ENCODE measurements at regions not wholly inside any gene's neighbourhood (a gene's known extent, or its start where the extent isn't known, plus 50 kb on each side); places are given as distances from the start of the nearest gene placed in this dataset.
"Not testable (repeated sequence)": the region's sequence is repeated elsewhere in the genome, so short reads cannot be mapped to it uniquely, and the experiment has no call there.

DNA sequence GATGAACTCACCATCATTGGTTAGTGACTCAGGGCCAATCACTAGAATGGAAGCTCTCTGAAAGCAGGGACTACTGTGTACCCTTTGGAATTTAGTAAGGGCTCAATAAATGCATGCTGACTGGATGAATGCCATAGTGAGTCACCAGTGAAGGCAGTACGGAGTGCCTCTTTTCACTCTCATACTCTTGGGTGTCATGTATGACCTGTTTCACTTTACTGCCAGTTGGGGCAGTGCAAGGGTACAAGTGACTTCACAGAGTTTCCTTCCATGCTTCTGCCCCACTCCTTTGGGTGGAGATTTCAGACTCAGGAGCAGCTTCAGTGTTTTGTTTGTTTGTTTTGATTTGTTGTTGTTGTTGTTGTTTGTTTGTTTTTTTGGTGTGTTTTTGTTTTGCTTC is 57.7 kb downstream of the SOX3 start:
- no peak for DNase-seq (ENCODE audit: low read depth in 3 of 3)

DNA sequence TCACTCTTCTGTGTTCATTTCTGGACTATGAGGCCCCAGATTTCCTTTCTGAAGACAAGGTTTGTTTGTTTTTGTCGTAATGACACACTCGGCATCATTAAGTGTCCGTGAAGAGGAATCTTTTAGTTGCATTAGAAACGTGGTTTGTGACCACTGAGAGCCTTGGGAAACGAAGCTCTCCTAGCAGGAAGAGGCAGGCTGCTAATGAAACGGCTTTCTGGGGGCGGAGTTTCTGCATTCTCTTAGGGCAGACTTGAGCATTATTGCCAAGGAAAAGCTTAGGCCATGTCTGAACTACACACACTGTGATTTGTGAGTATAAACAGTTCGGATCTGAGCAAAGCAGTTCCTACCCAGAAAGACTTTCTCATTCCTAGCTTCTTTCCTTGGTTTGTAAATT is 64.0 kb downstream of the SOX3 start:
- no peak for DNase-seq (ENCODE audit: low read depth in 3 of 3)

DNA sequence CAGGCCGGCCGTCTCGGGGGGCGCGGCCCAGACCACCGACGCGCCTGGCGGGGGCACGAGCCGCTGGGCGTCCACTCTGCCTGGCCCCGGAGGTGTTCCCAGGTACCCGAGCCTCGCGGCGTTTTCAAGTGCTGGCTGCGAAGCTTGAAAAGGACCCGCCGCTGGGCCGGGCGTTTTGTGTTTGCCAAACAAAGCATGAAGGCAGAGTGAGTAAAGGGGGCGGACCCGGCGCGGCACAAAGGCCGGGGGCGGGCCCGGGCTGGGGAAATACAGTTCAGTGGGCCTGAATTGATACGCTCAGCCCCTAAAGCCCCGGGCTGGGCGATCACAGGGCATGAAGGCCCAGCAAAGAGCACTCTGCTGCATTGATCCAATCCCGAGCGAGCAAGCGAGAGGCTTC is 65.4 kb downstream of the SOX3 start:
- DNase-seq (ENCODE audit: low read depth in 3 of 3) = no peak

DNA sequence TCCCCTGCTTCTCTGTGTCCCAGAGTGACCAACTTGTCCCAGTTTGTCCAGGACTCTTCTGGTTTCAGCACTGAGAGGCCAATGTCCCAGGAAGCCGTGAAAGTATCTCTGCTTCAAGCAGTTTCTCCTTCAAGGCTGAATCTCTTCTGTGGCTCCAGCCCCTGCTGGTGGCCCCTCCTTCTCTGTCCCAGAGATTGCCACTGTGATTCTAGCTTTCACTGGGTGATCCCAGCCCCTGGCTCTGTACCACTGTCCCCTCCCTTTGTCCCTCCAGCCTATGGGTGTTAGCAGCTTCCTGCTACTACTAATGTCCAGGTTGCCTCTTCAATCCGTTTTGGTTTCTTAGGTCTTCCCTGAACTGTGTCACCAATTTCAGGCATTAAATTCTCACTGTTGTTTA is 70.5 kb downstream of the SOX3 start:
- DNase-seq (ENCODE audit: low read depth in 3 of 3) = no peak

GRCh38 chrX:140433582-140433981 is 71.3 kb downstream of the SOX3 start:
- DNase-seq (ENCODE audit: low read depth in 3 of 3) = no peak

- no peak for DNase-seq (ENCODE audit: low read depth in 3 of 3)
Measured at GRCh38 chrX:140432346-140433175, 72.3 kb downstream of the SOX3 start.

- no peak for DNase-seq (ENCODE audit: low read depth in 3 of 3)
Measured at GRCh38 chrX:140431521-140431920, 73.3 kb downstream of the SOX3 start.

GRCh38 chrX:140425712-140426395 is 79.0 kb downstream of the SOX3 start:
- DNase-seq (ENCODE audit: low read depth in 3 of 3) = no peak

- DNase-seq (ENCODE audit: low read depth in 3 of 3) = no peak
Measured at GRCh38 chrX:140422501-140422900, 82.4 kb downstream of the SOX3 start.

DNA sequence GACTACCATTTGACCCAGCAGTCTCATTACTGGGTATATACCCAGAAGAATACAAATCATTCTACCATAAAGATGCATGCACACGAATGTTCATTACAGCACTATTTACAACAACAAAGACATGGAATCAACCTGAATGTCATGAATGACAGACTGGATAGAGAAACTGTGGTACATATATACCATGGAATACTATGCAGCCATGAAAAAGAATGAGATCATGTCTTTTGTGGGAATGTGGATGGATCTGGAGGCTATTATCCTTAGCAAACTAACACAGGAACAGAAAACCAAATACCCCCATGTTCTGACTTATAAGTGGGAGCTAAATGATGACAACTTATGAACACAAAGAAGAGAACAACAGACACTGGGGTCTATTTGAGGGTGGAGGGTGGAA is 102.7 kb downstream of the SOX3 start:
- DNase-seq (ENCODE audit: low read depth in 3 of 3) = not testable (repeated sequence)

- DNase-seq (ENCODE audit: low read depth in 3 of 3) = not testable (repeated sequence)
Measured at GRCh38 chrX:140396326-140396725, 108.5 kb downstream of the SOX3 start.

GRCh38 chrX:140393507-140393906 is 111.4 kb downstream of the SOX3 start:
- no peak for DNase-seq (ENCODE audit: low read depth in 3 of 3)

DNA sequence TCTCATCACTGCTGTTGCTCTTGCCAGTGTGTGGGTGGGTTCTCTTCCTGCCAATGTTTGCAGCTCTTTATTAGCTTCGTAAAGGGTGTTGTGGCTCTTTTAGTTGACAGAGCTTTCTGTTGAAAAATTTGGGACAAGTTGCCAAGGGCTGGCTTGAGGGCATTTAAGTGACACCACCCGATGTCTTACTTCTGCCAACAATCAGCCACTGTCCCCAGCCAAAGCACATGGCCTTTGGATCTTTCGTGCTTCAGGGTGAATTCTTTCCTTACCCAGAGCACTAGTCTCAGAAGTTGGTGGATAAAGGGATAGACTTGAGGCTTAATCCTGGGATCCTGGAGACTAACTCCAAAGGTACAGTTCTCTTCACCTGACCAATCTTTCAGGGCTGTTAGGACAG is 113.6 kb downstream of the SOX3 start:
- no peak for DNase-seq (ENCODE audit: low read depth in 3 of 3)

DNA sequence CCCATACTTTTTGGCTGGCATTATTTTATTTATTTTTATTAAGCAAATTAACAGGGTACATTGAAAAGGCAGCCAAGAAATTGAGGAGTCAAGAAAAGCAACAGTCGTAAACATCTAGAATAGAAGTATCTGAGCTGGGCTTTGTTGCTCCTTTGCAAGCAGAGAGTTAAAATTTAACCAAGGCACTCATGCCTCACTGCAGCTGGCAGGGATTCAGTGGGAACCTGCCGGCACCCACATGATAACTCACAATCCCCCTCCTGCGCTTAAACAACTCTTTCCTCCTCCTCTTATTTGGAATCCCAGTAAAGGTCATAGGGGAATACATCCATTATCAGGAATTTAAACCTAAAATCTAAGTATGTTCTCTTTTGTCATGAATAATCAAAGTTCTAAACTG is 115.5 kb downstream of the SOX3 start:
- no peak for DNase-seq (ENCODE audit: low read depth in 3 of 3)

DNA sequence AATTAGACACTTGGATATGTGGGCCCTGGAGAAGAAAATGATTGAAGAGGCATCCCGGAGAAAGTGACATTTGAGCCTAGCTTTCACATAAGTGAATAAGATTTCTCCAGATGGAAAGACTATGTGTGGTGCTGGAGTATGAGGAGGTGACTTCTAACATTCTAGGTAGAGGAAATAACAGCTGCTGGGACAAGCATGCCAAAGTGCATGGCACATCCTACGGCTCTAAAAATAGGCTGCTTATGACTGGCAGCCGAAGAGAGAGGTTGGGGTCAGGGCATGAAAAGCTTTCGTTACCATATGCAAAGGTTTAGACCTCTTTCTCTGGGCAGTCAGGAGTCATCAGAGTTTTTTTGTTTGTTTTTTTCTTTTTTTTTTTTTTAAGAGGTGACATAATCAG is 142.0 kb downstream of the SOX3 start:
- DNase-seq (ENCODE audit: low read depth in 3 of 3) = no peak

DNA sequence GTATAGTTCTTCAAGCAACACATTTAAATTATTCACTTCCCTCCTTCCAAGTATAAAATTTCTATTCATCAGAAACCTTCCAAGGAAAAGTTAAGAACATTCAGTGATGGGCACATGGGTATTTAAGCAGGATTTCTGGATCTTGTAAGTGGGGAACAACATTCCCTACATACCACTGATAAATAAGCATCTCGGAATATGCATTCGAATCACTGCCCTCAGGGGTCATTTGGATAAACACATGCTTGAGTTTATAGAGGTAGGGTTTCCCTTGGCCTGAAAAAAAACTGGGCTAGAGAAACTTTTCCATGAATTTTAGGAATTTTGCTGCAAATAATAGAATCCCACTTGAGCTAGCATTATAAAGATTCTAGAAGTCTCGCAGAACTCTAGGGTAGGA is 143.9 kb downstream of the SOX3 start:
- DNase-seq (ENCODE audit: low read depth in 3 of 3) = no peak

- DNase-seq (ENCODE audit: low read depth in 3 of 3) = no peak
Measured at GRCh38 chrX:140360284-140360683, 144.6 kb downstream of the SOX3 start.

DNA sequence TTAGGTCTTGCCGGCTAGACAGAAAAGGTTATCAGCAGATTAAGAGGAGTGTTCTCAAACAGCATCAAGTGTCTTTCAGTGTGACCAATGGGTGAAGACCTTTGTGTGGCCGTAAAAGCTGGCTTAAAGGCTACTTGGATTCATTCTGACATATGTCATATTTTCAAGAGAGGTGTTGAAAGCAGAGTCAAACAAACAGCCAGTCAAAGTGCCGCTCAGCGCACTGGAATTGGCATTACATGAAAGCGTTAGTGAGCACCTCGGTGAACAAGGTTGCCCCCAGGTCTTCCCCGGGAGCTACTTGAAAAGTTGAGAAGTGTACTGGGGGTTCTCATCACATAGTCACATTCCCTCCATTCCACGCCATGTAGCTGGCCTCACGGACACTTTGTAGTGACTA is 148.9 kb downstream of the SOX3 start:
- DNase-seq (ENCODE audit: low read depth in 3 of 3) = no peak

DNA sequence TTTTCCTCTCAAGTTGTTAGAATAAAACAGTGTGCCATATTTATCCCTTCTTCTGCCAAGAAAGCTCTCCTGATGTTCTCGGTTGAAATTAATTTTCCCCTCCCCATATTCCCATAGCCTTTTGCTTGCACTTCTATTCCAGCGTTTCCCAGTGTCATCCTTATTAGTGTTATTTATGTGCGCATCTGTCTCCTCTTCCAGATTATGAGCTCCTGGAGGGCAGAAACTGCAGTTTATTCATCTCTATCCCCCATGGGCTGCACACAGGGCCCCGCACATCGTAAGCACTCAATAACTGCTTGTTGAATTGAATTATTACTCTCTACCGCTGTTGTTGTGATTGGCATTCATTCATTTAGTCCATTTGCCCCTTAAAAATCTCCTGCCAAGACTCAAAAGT is 149.4 kb downstream of the SOX3 start:
- DNase-seq (ENCODE audit: low read depth in 3 of 3) = no peak

DNA sequence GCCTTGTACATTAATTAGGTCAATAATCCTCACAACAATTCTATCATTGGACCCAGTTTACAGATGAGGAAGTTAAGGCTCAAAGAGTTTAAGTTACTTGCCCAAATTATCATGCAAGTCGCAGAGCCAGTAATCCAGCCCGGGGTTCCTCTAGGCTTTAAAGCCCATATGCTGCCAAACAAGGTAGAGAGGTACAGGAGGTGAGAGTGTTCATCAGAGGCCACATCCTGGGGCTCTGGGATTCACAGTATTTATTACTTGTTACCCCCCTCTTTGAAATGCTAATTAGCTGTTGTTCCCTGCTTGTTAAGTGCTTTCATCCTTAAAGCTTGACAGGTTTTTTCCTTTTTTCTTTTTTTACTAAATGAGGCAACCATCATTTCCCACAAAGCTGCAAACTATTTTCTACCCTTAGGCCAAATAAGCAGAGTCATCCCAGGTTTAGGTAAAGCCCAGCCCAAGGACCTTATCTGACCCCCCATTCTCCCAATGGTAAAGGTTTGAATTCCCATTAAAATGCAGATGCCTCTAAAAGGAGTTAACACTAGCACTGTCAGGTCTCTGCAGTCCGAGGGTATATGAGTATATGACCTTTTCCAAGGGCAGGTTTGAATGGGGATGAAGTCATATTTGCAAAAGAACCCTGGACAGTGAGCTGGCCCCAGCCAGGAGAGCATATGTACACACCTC is 150.3 kb downstream of the SOX3 start:
- DNase-seq (ENCODE audit: low read depth in 3 of 3) = no peak

- DNase-seq (ENCODE audit: low read depth in 3 of 3) = no peak
Measured at GRCh38 chrX:140346729-140347128, 158.1 kb downstream of the SOX3 start.

GRCh38 chrX:140343226-140343868 is 161.5 kb downstream of the SOX3 start:
- DNase-seq (ENCODE audit: low read depth in 3 of 3) = no peak
